ENCODE measurements at regions not wholly inside any gene's neighbourhood (a gene's known extent, or its start where the extent isn't known, plus 50 kb on each side); places are given as distances from the start of the nearest gene placed in this dataset.

- TF ChIP-seq, protein P1, sequence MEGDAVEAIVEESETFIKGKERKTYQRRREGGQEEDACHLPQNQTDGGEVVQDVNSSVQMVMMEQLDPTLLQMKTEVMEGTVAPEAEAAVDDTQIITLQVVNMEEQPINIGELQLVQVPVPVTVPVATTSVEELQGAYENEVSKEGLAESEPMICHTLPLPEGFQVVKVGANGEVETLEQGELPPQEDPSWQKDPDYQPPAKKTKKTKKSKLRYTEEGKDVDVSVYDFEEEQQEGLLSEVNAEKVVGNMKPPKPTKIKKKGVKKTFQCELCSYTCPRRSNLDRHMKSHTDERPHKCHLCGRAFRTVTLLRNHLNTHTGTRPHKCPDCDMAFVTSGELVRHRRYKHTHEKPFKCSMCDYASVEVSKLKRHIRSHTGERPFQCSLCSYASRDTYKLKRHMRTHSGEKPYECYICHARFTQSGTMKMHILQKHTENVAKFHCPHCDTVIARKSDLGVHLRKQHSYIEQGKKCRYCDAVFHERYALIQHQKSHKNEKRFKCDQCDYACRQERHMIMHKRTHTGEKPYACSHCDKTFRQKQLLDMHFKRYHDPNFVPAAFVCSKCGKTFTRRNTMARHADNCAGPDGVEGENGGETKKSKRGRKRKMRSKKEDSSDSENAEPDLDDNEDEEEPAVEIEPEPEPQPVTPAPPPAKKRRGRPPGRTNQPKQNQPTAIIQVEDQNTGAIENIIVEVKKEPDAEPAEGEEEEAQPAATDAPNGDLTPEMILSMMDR (conservative IDR thresholded peaks at IDR 0.05; ENCODE audit: low read length) = peak; percentile 55
- TF ChIP-seq EZH2phosphoT487 (IDR thresholded peaks at IDR 0.05; ENCODE audit: borderline replicate concordance, low read depth, low read length) = no peak
Measured at GRCh38 chr15:98568382-98569017, 79.8 kb upstream of the IGF1R start.
